ENCODE measurements at regions not wholly inside any gene's neighbourhood (a gene's known extent, or its start where the extent isn't known, plus 50 kb on each side); places are given as distances from the start of the nearest gene placed in this dataset.

- ATAC-seq (no peak), DNase-seq (ENCODE audit: low spot score) (no peak)
- H3K4me3 Mint-ChIP-seq = no peak overlapping the region
- peaks cover 56% of the 10 kb centered on the region for H3K4me1 Mint-ChIP-seq
- Histone ChIP-seq H4K20me1 (replicated peaks; ENCODE audit: insufficient read depth) (no peaks in the 10 kb centered on the region), H3K27me3 (ENCODE audit: insufficient read depth) (no peaks in the 10 kb centered on the region), H3K4me3 (no peak overlapping the region), H3K79me2 (replicated peaks; ENCODE audit: insufficient read depth) (no peaks in the 10 kb centered on the region), H2AFZ (no peak overlapping the region), H3K36me3 (ENCODE audit: insufficient read depth) (no peaks in the 10 kb centered on the region), H3K9me2 (ENCODE audit: insufficient read depth) (no peaks in the 10 kb centered on the region), H3K27ac (ENCODE audit: low read depth) (no peak overlapping the region), H3K4me2 (no peak overlapping the region), H3K4me1 (ENCODE audit: insufficient read depth) (peaks cover 18% of the 10 kb centered on the region; the same call in 1 of the 2 replicates), H3F3A (replicated peaks; ENCODE audit: low read depth) (no peaks in the 10 kb centered on the region)
- H3K27ac Mint-ChIP-seq = peak overlapping the region; percentile 82; the same call in 1 of the 2 replicates
- H3K9me3 Mint-ChIP-seq = no peaks in the 10 kb centered on the region
- peaks cover 27% of the 10 kb centered on the region for H3K27me3 Mint-ChIP-seq (ENCODE audit: insufficient read depth, low read depth, poor library complexity)
- TF ChIP-seq CTCF (conservative IDR thresholded peaks at IDR 0.05; ENCODE audit: low read depth in 2 of 2) (no peak), REST (IDR thresholded peaks at IDR 0.05; ENCODE audit: unreplicated experiment) (no peak), CREB1 (CRISPR knock-in tag; IDR thresholded peaks at IDR 0.05; ENCODE audit: low read depth) (no peak), JUNB (IDR thresholded peaks at IDR 0.05; ENCODE audit: unreplicated experiment) (no peak), POLR2AphosphoS5 (IDR thresholded peaks at IDR 0.05; ENCODE audit: low read depth) (no peak), NANOG (IDR thresholded peaks at IDR 0.05; ENCODE audit: borderline replicate concordance) (no peak), STAT1 (IDR thresholded peaks at IDR 0.05; ENCODE audit: unreplicated experiment) (no peak), EZH2phosphoT487 (IDR thresholded peaks at IDR 0.05; ENCODE audit: unreplicated experiment) (no peak), ZNF114 (CRISPR knock-in tag; IDR thresholded peaks at IDR 0.05) (no peak), ETS1 (IDR thresholded peaks at IDR 0.05) (no peak)
- H3K36me3 Mint-ChIP-seq (ENCODE audit: low read depth) = no peaks in the 10 kb centered on the region
Measured at GRCh38 chr1:22255341-22256212, 112.7 kb upstream of the WNT4 start.
